SK-N-SH (cell line): ENCODE measurements at regions not wholly inside any gene's neighbourhood (a gene's known extent, or its start where the extent isn't known, plus 50 kb on each side); places are given as distances from the start of the nearest gene placed in this dataset.

Experiments used
- CHD2 ChIP-seq: fragments of 150-350 bp; IDR thresholded peaks from 2 replicates; pipeline ENCODE4 v1.6.1; 2018; ENCODE audit warnings: low read length; ENCODE audit not compliant: partially characterized antibody
- EP300 ChIP-seq, 2 experiments: IDR thresholded peaks; 2 replicates each; pipeline versions ENCODE4 v1.4.0 to v1.6.1; 2012; ENCODE audit warnings: borderline replicate concordance in 1 of 2, low read depth in 1 of 2, low read length in 1 of 2
- GATA2 ChIP-seq: sonication (generic); formaldehyde crosslinking; IDR thresholded peaks from 2 replicates; pipeline ENCODE4 v1.5.0; 2020; ENCODE audit warnings: mild to moderate bottlenecking, missing genetic modification reagents
- POLR2AphosphoS5 ChIP-seq: IDR thresholded peaks from 2 replicates; pipeline ENCODE4 v1.6.1; 2012; ENCODE audit warnings: low read depth, low read length
- RFX5 ChIP-seq: IDR thresholded peaks from 2 replicates; pipeline ENCODE4 v1.6.1; 2012; ENCODE audit warnings: mild to moderate bottlenecking, improper control_type of control experiment, low read length
- RXRA ChIP-seq: IDR thresholded peaks from 2 replicates; pipeline ENCODE4 v1.4.0; 2012; ENCODE audit warnings: low read depth, mild to moderate bottlenecking, borderline replicate concordance
- SMC3 ChIP-seq: IDR thresholded peaks from 2 replicates; pipeline ENCODE4 v1.6.1; 2012; ENCODE audit warnings: low read depth, low read length, improper control_type of control experiment
- TAF1 ChIP-seq: IDR thresholded peaks from 2 replicates; pipeline ENCODE4 v1.6.1; 2012; ENCODE audit warnings: low read depth, mild to moderate bottlenecking, low read length, moderate library complexity, borderline replicate concordance
- TEAD4 ChIP-seq: IDR thresholded peaks from 2 replicates; pipeline ENCODE4 v1.4.0; 2012; ENCODE audit warnings: mild to moderate bottlenecking, borderline replicate concordance; ENCODE audit not compliant: insufficient read depth
- YY1 ChIP-seq: IDR thresholded peaks from 2 replicates; pipeline ENCODE4 v1.4.0; 2012; ENCODE audit warnings: low read depth, mild to moderate bottlenecking
- TF ChIP-seq, protein P1 (sequence below): fragments of 200-600 bp; sonication (generic); IDR thresholded peaks from 2 replicates; pipeline ENCODE4 v1.6.1; 2017; ENCODE audit warnings: antibody characterized with exemption, mild to moderate bottlenecking, moderate library complexity

DNA sequence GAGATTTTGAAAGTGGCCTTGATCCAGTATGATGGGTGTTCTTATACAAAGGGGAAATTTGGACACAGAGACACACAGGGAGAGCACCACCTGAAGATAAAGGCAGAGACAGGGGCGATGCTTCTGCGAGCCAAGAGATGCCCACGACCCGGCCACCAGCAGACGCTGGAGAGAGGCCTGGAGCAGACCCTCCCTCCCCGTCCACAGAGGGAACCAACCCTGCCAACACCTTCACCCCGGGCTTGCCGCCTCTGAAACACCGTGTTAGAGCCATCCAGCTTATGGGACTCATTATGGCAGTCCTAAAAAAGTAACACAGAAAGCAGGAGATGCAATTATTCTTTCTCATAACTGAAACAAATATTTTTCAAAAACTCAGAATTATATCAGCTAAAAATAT, 303.3 kb upstream of the SHH start:
- TF ChIP-seq, protein P1, sequence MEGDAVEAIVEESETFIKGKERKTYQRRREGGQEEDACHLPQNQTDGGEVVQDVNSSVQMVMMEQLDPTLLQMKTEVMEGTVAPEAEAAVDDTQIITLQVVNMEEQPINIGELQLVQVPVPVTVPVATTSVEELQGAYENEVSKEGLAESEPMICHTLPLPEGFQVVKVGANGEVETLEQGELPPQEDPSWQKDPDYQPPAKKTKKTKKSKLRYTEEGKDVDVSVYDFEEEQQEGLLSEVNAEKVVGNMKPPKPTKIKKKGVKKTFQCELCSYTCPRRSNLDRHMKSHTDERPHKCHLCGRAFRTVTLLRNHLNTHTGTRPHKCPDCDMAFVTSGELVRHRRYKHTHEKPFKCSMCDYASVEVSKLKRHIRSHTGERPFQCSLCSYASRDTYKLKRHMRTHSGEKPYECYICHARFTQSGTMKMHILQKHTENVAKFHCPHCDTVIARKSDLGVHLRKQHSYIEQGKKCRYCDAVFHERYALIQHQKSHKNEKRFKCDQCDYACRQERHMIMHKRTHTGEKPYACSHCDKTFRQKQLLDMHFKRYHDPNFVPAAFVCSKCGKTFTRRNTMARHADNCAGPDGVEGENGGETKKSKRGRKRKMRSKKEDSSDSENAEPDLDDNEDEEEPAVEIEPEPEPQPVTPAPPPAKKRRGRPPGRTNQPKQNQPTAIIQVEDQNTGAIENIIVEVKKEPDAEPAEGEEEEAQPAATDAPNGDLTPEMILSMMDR = no peak
- TF ChIP-seq YY1 (no peak), TAF1 (no peak), GATA2 (CRISPR knock-in tag) (no peak), POLR2AphosphoS5 (no peak), SMC3 (no peak), CHD2 (no peak), EP300 (IDR thresholded peaks at IDR 0.05; ENCODE audit: borderline replicate concordance in 1 of 2, low read depth in 1 of 2, low read length in 1 of 2) (no peak), RXRA (no peak), RFX5 (no peak), TEAD4 (no peak)
